ENCODE measurements at regions not wholly inside any gene's neighbourhood (a gene's known extent, or its start where the extent isn't known, plus 50 kb on each side); places are given as distances from the start of the nearest gene placed in this dataset.
"Not testable (repeated sequence)": the region's sequence is repeated elsewhere in the genome, so short reads cannot be mapped to it uniquely, and the experiment has no call there.

DNA sequence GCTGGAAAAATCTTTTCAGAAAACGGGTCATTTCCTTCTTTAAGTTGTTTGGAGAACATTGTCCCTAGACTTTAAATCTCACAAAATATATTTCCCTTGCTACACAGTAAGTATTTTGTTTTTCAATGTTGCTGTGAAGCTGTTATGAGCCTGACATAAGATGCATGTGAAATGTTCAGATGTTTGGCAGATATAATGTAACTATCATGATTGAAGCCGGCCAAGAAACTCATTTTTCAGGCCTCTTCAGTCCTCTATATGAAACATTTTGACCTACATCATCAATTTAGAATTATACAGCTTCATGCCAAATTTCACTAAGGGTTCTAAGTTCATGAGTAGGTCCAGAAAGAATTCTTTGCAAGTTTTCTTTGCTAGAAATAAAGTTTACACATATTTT, 133.8 kb downstream of the JRKL start:
- no peak for DNase-seq

DNA sequence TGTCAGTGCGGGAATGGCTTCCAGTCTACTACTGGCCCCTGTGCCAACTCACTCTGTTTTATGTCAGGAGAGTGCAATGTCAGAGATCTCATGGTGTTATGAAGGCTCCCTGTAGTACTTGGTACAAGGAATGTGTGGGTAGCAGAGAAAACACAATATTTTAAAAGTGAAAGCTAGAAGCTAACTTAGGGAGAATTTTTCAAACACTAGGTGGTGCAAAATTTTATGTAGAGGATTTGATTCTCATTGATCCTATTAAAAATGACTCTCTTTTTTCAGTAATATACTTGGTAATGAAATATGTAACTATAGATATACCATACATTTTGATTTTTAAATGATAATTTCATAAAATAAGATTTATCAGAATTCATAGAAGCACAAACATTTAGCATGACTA, 134.7 kb downstream of the JRKL start:
- DNase-seq = no peak

DNA sequence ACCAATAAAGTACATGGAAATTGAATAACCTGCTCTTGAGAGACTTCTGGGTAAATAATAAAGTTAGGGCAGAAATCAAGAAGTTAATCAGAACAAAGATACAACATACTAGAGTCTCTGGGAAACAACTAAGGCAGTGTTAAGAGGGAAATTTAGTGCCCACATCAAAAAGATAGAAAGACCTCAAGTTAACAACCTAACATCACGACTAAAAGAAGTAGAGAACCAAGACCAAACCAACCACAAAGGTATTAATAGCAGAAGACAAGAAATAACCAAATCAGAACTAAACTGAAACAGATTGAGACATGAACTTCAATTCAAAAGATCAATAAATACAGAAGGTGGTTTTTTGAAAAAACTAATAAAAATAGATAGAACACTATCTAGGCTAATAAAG, 140.7 kb downstream of the JRKL start:
- no peak for DNase-seq

DNA sequence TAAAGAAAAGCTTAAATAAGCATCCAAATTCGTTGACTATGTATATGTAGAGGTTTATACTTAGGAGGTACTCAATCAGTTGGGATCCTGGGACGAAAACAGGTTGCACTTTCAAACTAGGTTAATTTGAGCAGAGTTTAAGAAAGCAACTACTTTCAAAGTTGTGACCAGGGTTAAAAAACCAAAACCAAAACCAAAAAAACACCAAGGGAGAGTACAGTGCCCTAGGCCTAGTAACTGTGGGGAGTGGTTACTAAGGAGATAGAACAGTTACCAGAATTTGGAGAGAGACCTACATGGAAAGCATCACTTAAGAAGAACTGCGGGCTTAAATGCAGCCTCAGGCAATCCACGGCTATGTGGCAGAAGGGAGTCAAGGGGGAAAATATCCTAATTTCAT, 148.3 kb downstream of the JRKL start:
- no peak for DNase-seq

DNA sequence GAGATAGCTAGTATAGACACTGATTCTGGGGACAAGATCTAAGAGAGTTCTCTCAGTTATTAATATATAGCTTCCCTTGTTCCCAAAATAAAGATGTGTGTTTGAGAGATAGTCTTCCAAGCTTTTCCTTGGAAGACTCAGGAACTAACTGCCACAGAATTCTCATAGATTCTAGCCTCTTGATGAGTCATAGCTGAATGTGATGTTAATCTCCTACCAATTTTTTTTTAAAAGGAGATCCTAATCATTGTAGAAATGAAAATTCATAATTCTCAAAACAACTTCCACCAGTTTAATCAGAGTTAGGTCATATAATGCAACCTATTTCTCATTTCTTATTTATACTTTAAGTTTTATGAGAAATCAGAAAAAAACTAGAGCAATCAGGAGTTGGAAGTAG, 148.8 kb downstream of the JRKL start:
- no peak for DNase-seq

DNA sequence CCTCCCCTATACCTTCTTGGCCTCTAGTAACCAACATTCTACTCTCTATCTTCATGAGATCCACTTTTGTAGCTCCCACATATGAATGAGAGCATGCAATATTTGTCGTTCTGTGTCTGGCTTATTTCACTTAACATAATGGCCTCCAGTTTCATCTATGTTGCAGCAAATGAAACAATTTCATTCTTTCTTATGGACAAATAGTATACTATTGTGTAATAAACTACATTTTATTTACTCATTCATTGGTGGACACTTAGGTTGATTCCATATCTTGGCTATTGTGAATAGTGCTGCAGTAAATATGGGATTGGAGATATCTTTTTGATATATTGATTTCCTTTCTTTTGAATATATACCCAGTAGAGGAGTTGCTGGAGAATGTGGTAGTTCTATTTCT, 151.1 kb downstream of the JRKL start:
- DNase-seq = no peak

DNA sequence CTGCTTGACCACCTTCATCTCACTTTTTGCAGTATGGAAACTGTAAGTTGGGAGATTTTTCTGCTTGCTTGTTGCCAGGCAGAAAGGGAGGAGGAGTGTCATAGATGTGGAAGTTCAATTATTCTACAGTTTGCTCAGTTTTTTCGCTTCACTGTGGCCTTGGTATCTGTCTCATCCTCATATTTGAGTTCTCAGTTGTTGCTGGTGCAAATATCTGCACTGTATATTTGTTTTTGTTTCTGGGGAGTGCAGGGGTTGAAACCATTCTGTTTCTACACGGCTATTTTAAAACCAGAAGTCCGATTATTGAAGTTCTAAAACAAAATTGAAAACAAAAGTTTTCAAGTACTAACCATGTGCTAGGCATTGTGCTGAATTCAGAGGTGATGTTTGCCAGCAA, 153.4 kb downstream of the JRKL start:
- no peak for DNase-seq

DNA sequence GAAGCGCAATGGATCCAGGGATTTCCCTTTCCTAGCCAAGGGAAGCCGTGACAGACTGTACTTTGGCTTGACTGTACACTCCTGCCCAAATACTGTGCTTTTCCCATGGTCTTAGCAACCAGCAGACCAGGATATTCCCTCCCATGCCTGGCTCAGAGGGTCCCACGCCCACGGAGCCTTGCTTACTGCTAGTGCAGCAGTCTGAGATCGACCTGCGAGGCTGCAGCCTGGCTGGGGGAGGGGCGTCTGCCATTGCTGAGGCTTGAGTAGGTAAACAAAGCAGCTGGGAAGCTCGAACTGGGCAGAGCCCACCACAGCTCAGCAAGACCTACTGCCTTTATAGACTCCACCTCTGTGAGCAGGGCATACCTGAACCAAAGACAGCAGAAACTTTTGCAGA, 155.4 kb downstream of the JRKL start:
- DNase-seq = not testable (repeated sequence)

DNA sequence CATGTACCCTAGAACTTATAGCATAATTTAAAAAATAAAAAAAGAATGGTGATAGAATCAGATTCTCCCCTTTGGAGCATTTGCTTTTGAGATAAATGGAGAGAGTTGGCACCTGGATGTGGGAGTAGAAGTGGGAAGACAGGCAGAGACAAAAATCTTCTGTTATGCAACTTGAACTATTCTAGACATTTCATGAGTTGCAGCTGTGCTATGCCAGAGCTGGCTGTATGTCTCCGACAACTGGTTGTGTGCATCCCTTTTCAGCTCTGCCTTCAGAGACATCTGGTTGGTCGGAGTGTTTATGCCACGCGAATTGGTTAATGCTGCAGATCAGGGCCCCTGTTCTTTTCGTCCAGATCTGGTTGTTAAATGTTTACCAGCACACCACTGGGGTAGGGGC, 161.3 kb downstream of the JRKL start:
- DNase-seq = no peak

DNA sequence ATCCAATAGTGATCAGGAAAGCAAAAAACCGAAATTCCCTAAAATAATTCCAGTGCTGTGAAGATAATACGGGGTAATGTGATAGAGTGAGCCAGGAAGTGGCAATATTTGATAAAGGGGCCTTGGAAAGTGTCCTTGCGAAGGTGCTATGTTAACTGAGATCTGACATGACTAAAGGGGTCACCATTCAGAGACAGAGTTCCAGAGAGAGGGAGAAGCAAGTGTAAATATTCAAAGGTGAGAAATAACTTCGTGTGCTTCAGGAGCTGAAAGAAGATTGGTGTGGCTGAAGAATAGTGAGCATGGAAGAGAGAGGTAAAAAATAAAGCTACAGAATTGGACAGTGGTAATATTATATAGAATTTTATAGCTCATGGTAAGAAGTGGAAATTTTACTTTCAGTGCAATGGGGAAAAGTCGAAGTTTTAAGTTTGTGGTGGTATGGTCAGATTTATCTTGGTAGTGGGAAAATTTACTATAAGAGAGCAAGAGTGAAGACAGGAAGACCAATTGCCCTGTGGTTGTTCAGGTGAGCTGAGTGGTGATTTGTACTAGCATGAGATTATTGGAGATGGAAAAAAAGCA, 164.5 kb downstream of the JRKL start:
- no peak for DNase-seq

DNA sequence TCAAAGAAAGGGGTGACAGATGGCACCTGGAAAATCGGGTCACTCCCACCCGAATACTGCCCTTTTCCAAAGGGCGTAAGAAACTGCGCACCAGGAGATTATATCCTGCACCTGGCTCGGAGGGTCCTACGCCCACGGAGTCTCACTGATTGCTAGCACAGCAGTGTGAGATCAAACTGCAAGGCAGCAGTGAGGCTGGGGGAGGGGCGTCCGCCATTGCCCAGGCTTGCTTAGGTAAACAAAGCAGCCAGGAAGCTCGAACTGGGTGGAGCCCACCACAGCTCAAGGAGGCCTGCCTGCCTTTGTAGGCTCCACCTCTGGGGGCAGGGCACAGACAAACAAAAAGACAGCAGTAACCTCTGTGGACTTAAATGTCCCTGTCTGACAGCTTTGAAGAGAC, 166.0 kb downstream of the JRKL start:
- not testable (repeated sequence) for DNase-seq

DNA sequence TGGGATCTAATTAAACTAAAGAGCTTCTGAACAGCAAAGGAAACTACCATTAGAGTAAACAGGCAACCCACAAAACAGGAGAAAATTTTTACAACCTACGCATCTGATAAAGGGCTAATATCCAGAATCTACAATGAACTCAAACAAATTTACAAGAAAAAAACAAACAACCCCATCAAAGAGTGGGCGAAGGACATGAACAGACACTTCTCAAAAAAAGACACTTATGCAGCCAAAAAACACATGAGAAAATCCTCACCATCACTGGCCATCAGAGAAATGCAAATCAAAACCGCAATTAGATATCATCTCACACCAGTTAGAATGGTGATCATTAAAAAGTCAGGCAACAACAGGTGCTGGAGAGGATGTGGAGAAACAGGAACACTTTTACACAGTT, 170.9 kb downstream of the JRKL start:
- DNase-seq = not testable (repeated sequence)

DNA sequence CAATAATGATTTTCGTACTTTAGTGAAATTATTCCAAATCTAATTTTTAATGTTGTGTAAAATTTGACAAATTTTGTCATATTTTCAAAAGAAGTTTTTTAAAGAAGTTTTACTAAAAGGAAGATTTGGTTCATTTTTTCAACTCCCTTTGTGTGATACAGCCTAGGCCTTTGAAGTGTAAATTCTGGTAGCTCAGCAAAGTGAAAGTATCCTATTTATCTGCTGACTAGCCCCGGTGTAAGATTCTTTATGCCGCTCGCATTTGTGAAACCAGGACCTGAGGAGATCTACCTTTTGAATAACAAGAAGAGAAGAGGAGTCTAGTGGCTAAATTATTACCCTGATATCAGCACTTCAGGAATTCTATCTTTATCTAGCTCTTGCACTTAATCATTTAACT, 177.4 kb downstream of the JRKL start:
- DNase-seq = no peak

DNA sequence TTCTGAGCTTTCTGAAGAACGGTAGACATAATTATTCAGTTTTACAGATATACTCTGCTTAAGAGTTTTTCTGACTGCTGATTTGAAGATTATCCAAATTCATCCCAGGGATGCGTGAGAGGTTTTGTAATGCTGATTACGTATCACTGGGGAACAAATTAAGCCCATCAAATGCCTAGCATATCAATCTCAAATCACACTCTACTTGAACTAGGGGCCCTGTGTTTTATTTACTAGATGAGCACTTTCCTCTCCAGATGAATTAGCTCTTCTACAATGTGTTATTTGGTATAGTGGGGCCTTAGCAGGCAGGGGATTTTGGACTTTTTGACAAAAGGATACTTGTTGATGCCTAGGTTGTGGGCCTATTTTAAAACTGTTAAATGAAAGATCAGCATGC, 177.9 kb downstream of the JRKL start:
- no peak for DNase-seq

DNA sequence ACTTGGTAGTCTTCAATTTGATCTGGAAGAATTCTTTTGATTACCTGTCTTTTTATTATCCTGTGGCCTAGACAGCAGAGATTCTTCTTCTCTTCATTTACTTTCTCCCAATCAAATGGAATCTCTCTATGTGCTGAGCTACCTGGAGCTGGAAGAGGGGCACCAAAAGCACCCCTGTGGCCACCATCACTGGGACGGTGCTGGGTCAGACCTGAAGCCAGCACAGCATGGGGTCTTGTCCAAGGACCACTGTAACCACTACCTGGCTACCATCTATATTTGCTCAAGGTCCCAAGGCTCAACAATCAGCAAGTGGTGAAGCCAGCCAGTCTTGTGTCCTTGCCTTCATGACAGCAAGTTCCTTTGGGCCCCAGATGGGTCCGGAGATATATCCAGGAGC, 186.6 kb downstream of the JRKL start:
- DNase-seq = no peak

DNA sequence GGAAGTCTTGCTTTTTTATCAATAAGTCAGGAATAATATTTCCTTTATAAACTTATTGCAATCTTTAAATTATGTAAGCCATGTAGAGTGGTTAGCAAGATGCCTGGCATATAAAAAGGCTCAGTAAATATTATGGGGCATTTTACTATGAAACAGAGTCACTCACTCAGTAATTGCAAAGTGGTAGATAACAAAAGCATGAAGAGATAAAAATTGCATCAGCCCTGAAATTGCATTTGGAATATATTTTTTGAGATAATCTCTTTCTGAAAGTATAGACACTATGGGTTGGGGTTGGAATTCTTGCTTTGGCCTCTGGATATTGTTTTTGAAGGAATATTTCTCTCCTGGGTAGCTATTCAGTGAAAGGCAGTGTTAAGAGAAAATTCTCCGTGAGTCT, 188.6 kb downstream of the JRKL start:
- DNase-seq = no peak

DNA sequence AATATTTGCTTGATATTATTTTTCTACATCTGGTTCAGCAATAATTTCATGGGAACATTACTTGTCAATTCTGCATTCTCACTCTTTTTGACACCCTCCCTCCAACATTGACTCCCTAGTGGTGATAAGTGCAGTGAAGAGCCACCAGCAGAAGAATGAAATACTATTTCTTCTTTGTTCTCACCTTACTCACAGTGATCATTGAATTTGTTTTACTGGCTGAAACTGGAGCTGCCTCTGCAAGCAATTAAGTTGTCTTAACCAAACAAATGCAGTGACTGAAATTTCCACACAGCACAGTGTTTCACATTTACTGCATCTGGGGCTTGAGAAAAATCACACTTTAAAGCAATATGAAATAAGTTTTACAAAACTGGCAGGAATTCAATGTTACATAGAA, 189.8 kb downstream of the JRKL start:
- no peak for DNase-seq

DNA sequence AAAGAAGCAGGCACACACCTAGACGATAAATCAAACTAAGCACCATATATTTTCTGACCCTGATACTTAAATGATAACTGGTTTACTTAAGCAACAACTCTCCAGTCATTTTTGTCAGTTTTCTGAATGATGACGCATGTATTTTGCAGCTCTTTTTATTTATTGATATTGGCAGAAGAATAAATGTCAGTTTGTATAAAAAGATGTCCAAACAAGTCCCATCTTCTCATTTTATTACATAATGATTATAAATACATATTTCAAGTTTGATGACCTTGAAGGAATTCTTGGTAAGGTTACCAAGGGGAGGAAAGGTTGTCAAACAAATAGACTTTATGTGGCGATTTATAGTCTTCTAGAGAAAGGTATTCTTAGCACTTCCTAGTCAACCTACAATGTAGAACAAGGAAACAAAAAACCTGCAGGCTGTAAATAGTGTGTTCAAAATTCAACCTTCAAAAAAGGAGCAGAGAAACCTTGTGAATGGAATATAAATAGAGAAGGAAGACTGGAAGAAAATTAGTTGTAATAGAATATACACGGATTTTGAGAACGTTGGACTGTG, 190.7 kb downstream of the JRKL start:
- no peak for DNase-seq

DNA sequence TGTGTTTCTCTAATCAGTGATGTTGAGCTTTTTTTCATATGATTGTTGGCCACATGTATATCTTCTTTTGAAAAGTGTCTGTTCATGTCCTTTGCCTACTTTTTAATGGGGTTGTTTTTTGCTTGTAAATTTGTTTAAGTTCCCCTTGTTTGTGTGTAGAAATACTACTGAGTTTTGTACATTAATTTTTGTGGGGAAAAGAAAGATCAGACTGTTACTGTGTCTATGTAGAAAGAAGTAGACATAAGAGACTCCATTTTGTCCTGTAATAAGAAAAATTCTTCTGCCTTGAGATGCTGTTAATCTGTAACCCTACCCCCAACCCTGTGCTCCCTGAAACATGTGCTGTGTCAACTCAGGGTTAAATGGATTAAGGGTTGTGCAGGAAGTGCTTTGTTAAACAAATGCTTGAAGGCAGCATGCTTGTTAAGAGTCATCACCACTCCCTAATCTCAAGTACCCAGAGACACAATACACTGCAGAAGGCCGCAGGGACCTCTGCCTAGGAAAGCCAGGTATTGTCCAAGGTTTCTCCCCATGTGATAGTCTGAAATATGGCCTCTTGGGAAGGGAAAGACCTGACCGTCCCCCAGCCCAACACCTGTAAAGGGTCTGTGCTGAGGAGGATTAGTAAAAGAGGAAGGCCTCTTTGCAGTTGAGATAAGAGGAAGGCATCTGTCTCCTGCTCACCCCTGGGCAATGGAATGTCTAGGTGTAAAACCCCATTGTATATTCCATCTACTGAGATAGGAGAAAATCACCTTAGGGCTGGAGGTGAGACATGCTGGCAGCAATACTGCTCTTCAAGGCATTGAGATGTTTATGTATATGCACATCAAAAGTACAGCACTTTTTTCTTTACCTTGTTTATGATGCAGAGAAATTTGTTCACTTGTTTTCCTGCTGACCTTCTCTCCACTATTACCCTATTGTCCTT, 196.4 kb downstream of the JRKL start:
- DNase-seq = not testable (repeated sequence)

DNA sequence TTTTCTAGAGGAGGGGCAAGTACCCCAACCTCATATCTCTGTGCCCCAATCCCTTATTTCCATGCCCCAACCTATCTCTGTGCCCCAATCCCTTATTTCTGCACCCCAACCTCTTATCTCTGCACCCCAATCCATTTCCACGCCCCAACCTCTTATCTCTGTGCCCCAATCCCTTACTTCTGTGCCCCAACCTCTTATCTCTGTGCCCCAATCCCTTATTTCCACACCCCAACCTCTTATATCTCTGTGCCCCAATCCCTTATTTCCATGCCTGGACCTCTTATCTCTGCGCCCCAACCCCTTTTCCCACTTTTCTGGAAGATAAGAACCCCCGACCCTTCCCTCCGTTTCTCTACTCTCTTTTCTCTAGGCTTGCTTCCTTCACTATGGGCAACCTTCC, 199.0 kb downstream of the JRKL start:
- not testable (repeated sequence) for DNase-seq

DNA sequence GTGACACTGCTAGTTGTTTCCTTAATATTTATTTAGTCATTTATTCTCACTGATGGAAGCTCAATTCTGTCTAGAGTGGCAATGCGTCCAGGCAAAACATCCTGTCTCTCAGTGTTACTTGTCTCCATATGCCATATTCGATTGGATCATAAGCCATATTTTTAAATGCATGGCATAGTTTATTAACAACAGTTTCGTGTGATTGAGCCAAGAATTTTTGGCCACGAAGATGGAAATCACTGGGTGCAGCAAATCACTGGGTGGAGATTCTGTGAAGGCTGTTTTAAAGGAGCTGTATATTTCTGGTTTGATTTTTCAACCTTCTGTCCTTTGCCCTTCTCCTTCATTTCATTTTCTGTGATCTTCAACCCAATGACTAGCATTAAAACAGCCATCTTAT, 205.2 kb downstream of the JRKL start:
- DNase-seq = no peak

DNA sequence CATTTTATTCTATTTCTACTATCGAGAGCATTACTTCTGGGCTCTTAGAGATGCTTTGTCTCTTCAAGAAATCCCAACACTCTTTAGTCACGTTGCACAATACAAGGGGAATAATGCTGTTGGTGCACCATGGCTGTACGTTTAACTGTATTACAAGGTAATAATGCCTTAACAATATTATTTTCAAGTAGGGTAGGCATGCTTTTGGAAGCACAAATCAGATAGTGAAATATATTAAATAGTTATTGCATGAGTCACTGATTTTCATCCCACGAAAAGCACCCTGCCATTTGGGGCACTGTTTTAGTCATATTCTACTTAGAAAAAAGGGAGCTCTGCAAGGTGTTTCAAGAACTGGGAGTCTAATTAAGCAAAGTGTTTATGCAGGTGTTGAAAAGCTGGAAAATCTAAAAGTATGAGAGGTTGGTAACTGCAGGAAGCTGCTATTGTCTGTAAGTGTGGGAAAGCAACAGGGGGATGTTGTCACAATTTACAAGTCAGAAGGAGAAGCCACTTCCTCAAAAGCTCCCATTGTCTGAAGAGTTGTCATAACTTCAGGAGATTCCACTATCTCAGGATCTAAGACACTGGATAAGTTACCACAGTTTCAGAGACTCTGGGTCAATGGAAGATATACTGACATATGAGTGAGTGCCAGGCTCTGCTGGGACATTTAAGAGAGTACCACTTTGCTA, 218.2 kb downstream of the JRKL start:
- DNase-seq = no peak

DNA sequence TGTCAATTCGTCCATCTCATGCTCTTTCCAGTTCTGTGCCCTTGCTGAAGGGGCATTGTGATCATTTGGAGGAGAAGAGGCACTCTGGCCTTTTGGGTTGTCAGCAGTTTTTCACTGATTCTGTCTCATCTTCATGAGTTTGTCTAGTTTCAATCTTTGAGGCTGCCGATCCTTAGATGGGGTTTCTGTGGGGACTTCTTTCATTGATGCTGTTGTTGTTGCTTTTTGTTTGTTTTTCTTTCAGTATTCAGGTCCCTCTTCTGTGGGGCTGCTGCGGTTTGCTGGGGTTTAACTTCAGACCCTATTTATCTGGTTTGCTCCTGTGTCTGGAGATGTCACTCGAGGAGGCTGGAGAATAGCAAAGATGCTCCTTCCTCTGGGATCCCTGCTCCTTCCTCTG, 224.3 kb downstream of the JRKL start:
- no peak for DNase-seq

DNA sequence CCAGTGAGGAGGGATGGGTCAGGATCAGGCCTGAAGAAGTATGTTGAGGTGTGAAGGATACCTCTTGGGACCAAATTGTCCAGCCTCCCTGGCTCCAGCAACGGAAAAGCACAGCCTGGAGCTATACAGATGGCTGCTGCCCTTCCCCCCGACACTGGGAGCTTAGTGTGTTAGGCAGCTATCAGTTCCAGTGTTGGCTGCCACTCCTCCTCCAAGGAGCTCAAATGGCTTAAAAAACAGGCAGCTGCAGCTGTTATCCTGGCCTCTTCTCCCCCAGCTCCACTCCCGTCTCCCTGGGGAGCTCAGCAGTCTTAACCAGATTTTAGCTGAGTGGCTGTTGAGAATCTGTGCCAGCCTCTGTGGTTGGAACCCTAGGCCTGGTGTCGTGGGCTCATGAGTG, 225.0 kb downstream of the JRKL start:
- DNase-seq = no peak
